A673 (cell line): ENCODE measurements at regions not wholly inside any gene's neighbourhood (a gene's known extent, or its start where the extent isn't known, plus 50 kb on each side); places are given as distances from the start of the nearest gene placed in this dataset.

Experiments used
- CTCF ChIP-seq: fragments of 300-800, 200-600 bp; sonication (generic); conservative IDR thresholded peaks from 2 replicates; pipeline ENCODE4 v1.5.1; 2017; ENCODE audit warnings: low read depth, mild to moderate bottlenecking, antibody characterized with exemption, low read length, moderate library complexity, mixed read lengths
- EZH2 ChIP-seq: fragments of 200-600 bp; sonication (generic); IDR thresholded peaks from 2 replicates; pipeline ENCODE4 v1.6.1; 2017; ENCODE audit warnings: borderline replicate concordance, low read depth, mild to moderate bottlenecking, mixed read lengths, antibody characterized with exemption, low read length; ENCODE audit not compliant: poor library complexity, severe bottlenecking

DNA sequence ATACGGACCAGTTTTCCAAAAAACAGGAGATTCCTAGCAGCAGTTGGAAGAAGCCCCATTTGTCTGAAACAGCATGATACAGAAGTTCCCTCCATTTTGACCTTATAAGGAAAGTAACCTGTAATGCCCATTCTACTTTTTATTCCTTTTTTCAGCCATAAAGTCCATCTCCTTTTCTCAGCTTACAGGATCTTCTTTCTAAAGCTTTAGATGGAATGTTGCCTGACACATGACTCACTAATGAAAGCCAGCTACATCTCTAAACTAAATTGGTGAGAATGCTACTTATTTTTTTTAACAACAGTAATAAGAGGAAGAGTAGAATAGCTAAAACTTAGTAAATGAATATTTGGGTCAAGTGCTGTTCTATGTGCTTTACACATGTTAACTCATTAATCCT, 234.1 kb downstream of the CDH26 start:
- TF ChIP-seq CTCF: no peak
- no peak for TF ChIP-seq EZH2
